Endothelial cell of umbilical vein (primary cell): ENCODE measurements at regions not wholly inside any gene's neighbourhood (a gene's known extent, or its start where the extent isn't known, plus 50 kb on each side); places are given as distances from the start of the nearest gene placed in this dataset.

Experiments
- POLR2A ChIP-seq: IDR thresholded peaks from 2 replicates; pipeline ENCODE4 v1.6.1; 2012; ENCODE audit warnings: low read depth, mild to moderate bottlenecking, control low read depth, low read length
- TF ChIP-seq, protein P1 (sequence below), 2 donors: IDR thresholded peaks; 1 replicate in 1 of 2; 2 replicates in 1 of 2; pipeline ENCODE4 v1.5.1; 2011; ENCODE audit warnings: low read length in 2 of 2, mild to moderate bottlenecking in 2 of 2, moderate library complexity in 2 of 2, control low read depth in 1 of 2, inconsistent platforms in 1 of 2, low read depth in 1 of 2; ENCODE audit not compliant: insufficient read depth in 1 of 2; ENCODE audit errors: extremely low read depth in 1 of 2
- TF ChIP-seq, protein P2 (sequence below): IDR thresholded peaks from 2 replicates; pipeline ENCODE4 v1.6.1; 2011; ENCODE audit not compliant: insufficient read depth, insufficient read length

DNA sequence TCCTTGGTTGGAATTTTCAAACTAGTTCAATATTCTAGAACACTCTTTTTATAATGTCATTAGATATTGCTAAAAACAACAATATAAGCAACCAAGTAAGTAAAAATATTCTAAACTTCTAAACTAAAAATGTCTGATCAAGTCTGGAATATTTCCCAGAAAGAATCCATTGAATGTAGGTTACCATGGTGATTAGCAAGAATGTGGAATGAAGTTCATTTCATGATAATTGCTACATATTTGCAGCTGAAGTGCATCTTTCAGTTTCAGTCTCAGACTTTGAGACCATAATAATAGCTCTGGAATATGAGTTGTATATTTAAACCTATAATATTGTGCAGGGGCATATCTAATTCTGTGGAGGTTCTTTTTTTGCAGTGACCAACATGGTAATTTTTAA lies 61.0 kb upstream of the NKAIN2 start:
- TF ChIP-seq POLR2A: no peak
- TF ChIP-seq, protein P1, sequence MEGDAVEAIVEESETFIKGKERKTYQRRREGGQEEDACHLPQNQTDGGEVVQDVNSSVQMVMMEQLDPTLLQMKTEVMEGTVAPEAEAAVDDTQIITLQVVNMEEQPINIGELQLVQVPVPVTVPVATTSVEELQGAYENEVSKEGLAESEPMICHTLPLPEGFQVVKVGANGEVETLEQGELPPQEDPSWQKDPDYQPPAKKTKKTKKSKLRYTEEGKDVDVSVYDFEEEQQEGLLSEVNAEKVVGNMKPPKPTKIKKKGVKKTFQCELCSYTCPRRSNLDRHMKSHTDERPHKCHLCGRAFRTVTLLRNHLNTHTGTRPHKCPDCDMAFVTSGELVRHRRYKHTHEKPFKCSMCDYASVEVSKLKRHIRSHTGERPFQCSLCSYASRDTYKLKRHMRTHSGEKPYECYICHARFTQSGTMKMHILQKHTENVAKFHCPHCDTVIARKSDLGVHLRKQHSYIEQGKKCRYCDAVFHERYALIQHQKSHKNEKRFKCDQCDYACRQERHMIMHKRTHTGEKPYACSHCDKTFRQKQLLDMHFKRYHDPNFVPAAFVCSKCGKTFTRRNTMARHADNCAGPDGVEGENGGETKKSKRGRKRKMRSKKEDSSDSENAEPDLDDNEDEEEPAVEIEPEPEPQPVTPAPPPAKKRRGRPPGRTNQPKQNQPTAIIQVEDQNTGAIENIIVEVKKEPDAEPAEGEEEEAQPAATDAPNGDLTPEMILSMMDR (IDR thresholded peaks at IDR 0.05; ENCODE audit: extremely low read depth in 1 of 2, insufficient read depth in 1 of 2, low read depth in 1 of 2, low read length in 2 of 2): no peak
- TF ChIP-seq, protein P2, sequence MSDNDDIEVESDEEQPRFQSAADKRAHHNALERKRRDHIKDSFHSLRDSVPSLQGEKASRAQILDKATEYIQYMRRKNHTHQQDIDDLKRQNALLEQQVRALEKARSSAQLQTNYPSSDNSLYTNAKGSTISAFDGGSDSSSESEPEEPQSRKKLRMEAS: no peak
